Fibroblast of skin of back (primary cell): ENCODE measurements at regions not wholly inside any gene's neighbourhood (a gene's known extent, or its start where the extent isn't known, plus 50 kb on each side); places are given as distances from the start of the nearest gene placed in this dataset.

Experiments used
- DNase-seq: peaks from one replicate; pipeline ENCODE4 v3.0.0-alpha.2; 2013

DNA sequence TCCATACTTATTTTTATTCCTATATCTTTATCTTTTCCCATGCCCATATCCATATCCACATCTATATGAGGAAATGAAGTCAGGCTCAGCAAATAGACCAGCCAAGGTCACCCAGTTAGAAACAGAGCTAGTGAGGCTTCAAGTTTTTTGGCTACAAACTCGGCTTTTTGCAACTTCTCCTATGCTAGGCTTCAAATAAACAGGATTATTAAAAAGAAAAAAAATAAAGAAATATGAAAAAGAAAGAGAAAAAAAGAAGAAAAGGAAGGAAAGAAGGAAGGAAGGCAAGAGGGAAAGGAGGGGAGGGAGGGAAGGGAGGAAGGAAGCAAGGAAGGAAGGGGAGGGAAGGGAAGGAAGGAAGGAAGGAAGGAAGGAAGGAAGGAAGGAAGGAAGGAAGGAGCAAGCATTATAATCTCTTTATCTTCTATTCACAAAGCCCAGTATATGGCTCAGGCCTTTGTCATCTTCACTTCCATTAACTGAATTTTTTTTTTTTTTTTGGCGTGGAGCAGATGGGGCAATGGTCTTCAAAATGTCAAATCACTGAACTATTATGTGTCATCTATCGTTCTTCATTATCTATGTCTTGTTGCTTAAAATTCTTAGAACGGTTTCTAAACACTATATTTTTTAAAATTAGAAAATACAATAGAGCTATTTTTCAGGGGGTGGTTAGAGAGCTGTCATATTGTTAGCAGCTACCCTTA is 418.2 kb downstream of the VRK1 start:
- DNase-seq, result no peak

DNA sequence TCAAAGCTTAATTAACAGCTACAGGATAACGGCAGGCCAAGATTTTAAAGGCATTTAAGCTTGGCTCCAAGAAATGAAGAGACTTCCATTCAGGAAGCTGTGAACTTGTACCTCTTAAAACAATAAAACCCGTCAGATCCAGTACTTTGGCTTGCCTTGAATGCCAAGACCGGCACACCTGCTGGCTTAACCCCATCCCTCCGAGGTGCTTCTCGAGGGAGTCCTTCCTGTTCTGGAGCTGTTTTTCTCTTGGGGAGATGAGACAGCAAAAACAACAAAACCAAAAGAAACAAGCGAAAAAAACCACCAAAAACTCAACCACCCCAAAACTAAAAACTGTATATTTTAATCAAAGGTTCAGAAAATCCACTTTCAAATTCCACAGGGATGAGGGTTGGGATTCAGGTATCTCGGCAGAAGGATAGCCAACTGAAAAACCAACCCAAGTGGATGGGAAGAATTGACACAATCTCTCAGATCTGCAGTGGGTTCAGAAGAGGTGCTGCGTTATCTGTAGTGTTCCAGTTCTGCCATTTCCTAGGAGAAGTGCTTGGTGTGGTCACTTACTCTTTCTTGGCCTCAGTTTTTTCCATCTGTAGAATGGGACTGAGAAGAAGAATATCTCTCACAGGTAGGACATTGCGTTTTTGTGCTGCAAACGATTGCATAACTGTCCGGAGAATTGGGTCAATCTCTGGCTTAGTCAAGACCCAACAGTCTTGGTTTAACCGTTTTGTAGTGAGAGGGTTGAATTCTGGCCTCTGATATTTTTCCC is 420.1 kb downstream of the VRK1 start:
- DNase-seq, result no peak

DNA sequence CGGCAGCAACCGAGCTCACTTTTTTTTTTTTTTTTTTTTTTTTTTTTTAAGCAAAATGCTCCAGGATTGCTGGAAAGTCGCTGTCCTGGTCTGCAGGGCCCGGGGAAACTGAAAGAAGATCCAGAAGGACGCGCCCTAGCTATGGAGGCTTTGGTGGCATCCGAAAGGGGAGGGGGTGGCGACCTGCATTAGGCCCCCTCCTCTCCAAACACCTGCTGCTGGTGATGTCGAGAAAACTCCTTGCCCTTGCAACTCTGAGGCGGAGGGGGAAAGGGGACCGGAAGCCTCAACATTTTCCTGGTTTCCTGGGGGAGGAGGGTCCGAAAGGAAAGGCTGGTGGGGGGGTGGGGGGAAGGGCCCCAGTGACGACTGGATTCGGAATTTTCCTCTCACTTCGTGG is 421.1 kb downstream of the VRK1 start:
- DNase-seq, result no peak

DNA sequence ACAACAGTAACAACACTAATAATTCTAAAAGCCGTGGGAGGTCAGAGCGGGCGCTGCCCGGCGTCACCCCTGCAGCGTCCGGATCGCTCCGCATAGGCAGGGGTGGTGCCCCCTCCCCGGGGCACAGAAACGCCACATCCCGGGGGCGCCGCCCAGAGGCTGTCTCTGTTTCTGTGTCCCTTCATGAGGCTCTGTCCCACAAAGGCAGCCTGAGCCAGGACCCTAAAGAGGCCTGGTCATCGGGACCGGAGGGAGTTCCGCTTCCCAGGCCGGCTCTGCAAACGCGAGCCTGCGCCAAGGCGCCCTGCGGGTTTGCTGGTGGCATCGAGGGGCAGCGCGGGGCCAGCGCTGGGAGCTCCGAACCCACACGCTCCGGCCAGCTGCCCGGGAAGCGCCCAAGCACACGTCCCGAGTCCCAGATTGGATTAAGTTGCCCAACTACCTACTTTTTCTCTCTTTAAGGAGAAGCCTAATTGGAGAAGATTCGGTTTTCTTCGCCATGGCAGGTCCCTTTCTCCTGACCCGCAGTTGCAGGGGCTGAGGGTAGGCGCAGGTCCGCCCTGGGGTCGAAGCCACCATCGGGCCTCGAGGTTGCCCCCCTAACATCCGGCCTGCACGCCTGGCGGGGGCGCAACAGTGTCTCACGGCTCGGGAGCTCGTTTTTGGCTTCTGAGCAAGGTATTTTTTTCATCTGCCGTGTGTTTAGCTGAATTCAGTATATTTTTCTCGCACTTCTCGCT is 421.7 kb downstream of the VRK1 start:
- peak; percentile 15 for DNase-seq

DNA sequence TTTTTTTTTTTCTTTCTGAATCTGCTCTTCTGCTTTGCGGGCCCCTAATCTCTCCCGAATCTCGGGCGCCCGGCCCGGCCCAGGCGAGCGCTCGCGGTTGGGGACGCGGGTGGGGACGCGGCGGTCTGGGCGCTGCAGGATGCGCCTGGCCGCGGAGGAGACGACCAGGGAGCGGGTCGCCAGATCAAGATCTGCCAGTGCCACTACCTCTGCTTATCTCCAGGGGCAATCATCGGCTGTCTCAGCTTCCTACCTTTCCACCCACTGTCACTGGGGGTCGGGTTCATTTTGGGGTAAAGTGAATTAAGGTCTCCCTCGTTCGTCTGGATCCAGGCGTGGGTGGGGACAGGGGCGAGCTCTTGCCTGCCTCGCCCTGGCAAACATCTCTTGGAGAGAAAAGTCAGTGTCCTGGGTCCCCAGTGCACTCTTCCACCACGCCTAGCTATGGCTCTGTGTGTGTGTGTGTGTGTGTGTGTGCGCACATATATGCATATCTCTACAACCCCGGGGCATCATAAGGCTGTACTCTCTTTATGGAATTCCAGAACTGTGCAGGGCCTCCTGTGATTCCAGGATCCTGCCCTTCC is 422.3 kb downstream of the VRK1 start:
- DNase-seq, result no peak

DNA sequence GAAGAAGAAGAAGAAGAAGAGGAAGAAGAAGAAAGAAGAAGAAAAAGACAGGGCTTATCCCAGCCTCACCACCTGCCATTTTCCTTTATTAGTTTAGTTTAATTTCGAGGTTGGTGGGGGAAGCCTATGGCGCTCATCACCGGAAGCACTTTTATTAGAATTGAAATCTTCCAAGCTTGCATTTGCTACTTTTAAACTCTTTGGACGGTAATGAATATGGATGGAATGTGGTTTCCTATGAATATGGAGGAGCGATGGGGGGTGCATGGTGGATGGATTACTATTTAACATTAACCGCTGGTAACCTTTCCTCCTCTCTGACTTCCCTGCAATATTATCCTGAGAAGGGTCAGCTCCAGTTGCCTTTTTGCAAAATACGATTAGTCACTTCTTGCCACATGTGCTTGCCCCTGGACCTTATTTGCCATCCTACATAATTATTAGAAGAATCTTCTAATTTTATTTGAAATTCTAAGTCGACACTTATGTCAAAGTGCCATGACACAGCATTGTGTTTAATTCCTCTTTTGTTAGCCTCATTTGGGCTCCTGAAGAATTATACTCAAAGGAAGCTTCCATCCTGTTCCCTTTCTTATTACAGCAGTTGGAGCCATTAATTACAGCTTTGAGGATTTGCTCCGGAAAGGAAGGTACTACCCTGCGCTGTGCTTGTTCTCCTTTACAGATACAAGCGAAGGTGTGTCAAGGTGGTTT is 424.5 kb downstream of the VRK1 start:
- DNase-seq, result no peak

DNA sequence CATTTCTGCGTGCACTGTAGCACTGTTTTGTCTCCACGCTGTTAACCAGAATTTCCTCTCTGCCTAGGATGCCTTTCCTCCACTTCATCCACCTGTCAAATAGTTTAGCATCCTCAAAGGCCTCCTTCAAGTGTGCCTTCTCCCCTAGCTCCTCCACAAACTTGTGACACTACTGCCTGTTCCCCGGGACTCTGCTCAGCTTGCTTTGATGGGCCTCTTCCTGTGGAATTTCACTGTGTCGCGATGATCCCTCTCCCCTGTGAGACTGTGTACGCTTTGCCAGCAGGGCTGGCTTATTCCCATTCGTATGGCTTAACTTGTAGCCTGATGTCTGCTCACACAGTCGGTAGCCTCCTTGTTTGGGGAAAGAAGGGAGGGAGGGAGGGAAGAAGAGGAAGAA is 426.8 kb downstream of the VRK1 start:
- no peak for DNase-seq

DNA sequence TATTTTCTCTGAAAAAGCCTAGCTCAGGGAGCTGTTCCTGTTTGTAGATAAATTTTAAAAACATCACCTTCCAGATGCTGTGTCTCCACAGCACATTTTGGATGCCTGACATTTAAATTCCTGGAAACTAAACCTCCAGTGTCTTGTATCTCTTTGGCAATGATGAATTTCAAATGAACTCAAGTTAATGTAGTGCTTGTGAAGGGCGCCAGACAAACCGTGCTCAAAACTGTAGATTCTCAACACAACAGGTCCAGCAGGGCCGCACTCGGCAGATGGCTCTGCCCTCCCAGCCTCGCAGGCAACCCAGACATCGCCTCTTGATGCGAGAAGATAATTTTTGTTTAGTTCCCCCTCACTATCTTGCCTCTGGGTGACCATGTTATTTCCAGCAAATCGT is 432.9 kb downstream of the VRK1 start:
- DNase-seq, result no peak

DNA sequence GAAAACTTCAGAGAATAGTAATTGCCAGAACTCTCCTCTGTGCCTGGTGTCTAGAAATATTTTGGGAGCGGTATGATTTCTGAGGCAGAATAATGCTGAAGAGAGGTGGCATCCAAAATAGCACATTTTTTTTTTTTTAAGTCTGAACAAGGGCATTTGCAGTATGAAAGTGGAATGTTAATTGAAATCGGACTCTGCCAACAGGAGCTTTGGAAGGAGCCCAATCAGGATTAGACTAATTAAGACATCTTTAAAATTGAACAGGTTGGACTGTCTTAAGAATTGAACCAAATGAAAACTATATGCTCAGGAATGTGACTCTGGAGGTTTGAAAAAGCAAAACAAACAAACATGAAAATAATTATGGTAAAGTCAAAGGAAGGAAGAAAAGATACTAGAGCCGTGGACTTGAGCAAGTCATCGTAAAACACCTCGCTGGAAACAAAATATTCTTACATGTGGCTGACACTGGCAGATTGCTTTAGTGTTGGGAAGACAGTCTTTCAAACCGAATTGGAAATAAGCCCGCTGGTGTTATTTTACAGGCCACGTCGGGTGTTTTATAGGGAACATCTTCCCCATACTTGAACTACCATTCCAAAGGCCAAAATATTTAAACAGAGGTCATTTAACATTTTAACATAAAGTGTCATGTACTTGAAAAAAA is 436.3 kb downstream of the VRK1 start:
- no peak for DNase-seq

DNA sequence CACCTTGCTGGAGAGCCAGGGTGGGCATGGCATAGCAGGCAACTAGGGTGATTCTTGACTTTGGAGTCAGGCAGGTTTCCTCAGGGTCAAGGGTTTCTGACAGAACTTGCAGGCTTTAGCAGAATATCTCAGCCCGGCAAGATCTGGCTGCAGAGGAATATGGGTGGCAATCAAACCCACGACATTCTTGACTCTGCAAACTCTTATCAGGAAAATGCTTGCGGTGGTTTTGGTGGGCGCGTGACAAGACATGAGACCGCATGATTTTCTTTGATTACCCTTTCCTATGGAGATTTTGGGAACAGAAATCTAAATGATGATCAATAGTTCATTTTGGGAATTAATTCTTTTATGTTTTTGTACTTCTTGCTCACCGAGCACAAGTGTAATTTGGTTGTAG is 449.5 kb downstream of the VRK1 start:
- DNase-seq, result no peak

DNA sequence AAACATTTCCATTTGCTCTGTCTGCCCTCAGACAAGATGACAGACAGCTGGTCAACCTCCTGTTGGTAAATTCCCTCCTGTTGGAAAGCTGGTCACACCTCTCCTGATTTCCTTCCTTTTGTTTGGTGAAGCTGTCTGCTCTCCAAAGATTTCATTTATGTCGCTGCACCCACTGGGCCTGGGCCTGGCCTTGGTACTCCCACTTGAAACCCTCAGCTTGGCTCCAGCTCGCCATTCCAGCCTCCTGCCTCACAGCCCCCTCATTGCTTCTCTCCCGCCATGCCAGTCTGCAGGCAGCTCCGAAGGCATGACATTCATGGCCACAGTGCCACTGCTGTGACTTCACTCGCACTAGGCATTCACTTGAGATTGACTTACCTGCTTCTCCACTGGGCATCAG is 451.8 kb downstream of the VRK1 start:
- no peak for DNase-seq

DNA sequence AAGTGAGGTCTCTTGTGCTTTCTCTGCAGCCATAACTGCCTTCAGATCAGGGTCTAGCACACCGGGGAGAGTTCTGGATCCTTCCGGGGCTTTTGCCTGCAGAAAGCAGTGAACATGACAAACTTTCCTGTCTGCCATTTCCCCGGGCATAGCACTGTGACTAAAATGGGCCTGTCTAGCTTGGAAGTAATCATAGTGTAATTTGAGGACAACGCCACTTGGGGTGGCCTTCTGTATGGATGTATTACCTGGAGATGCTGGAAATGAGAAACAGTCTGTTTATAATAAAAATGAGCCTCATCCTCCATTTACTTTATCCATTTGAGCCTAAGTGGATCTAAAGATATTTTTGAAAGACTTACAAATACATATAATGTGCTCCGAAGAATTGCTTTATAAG is 453.7 kb downstream of the VRK1 start:
- no peak for DNase-seq

DNA sequence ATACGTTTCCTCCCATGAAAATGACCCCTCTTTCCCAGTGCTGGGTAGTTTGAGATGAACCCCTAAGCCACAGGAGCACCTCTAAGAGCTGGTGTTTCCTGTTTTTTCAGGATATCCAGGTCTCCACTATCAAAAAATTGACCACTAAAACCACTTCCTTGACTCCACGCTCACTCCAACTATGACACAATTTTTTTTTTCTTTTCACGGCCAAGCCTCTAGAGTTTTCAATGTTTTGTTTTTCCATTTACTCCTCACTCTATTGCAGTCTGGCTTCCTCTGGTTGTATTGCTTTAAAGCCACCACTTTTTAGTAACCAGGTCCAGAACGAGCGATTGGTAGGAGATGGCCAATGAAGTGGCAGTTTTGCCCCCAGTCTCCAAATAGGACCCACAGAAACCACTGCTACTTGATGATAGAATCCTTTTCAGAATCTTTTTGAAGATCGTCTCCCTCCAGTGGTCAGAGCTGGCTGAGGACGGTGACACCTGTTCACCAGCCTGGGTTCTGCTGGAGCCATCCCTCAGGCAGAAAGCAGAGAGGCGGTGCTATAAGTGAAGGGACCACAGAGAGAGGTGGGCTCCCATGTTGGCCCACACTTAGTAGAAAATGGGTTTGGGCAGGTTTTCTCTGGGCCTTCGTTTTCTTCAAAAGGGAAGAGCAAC is 454.4 kb downstream of the VRK1 start:
- DNase-seq, result no peak

DNA sequence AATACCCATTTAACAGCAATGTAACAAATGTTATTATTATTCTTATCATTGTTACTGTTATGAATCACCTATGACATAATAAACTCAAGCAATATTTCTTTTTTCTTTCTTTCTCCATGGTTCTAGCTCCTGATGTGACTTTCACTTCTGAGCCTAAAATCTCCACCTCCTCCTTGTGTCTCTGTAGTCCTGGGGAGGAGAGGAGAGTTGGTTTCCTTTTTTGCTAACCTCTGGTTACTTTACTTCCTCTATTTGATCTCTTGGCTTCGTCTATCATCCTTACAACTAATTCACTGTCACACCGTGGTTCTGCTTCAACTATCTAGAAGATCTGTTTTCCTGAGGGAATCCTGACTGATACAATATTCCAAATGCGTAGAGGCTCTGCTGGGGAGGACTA is 456.6 kb downstream of the VRK1 start:
- DNase-seq, result no peak

DNA sequence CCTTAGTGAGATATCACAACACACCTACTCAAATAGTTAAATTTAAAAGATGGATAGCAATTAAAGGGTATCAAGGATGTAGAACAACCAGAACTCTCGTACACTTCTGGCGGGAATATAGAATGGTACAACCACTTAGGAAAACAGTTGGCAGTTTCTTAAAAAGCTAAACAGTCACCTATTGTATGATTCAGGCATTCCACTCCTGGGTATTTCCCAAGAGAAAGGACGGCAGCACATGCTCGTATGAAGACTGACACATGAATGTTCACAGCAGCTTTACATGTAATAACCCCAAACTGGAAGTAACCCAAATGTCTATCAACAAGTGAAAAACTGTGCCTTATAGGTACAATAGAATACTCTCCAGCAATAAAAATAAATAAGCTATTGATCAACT is 465.2 kb downstream of the VRK1 start:
- no peak for DNase-seq

DNA sequence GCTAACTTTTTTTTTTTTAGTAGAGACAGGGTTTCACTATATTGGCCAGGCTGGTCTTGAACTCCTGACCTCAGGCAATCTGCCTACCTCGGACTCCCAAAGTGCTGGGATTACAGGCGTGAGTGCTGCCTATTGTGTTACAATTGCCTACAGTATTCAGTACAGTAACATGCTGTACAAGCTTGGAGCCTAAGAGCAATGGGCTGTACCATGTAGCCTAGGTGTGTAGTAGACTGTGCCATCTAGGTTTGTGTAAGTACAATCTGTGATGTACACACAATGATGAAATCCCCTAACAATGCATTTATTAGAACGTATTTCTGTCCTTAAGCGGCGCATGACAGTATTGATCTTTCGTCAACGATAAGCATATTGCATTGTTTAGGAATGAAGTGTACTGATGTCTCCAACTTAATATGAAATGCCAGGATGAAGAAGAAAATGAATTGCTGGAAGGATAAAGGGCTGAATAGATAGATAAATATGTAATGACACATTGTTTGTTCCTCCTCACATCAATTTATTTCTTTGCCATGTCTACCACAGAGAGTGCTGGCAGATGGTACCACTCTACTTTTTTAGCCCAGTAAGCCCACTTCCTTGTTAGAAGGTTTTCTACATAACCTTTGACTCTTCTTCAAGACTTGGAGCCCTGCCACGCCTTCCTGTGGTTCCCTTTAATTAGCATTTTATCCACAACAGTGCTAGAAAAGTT is 467.5 kb downstream of the VRK1 start:
- no peak for DNase-seq

DNA sequence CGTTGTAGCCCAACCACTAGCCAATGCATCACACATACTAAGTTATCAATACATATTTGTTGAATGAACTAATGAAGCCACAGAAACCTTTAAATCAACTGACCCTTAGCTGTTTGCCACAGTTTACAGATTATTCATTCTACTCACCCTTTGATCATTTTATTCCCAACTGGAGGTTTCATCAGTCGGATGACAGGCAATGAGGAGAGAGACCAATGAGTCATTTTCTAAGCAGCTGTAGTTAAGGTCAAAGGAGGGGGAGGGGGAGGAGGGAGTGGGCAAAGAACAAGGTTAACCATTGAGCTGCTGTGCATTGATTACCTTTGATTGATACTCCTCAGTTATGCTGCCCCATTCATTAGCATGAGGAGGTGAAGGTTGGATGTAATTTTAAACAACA is 469.5 kb downstream of the VRK1 start:
- peak; percentile 88 for DNase-seq

DNA sequence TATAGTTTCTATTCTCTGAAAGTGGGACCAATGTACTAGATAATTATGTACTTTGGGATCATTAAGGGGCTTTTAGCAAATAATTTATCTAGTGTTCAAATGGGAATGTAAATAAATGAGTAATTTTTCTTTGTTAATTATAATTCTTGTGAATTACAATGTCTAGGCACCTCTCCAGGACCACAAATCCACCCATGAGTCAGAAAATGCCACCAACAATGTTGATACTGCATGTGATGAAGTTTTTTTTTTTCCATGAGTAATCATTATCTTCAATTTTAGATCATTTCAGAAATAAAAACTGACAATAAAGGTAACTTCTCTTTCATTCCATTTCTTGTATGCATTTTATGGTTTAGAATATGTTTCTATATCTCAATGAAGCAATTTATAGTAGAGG is 470.3 kb downstream of the VRK1 start:
- DNase-seq, result peak; percentile 55

DNA sequence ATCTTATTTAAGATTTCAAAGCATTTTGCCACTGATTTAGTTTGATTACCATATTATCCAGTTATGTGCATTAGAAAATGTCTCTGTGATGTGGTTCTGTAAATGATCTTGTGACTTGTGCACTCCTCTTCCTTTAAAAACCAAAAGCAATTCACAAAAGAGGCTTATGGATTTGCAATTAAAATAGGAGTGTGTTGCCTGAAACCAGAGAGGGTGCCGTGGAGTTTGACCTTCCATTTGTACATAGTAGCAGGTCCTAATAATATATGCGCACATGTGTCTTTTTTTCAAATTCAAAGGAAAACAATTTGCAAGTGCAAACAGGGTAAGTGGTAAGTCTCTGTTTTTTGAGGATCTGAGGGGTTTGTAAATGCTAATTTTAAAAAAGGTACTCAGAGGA is 470.9 kb downstream of the VRK1 start:
- no peak for DNase-seq

DNA sequence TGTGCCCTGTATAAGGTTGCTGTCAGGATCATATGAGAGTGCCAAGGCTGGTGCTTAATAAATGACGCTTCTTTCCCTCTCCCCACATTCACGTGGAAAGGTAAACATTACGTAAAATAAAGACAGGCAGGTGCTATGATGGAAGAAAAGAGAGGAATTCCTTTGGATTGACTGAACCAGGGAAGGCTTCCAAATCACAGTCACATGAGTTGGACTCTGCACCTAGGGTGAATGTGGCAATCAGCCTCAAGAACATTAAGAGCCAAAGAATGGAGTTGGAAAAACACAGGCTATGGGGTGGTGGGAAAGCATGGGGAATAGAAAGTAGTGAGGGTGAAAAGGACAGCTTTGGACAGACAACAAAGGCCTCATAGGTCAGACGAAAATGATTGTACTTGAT is 473.1 kb downstream of the VRK1 start:
- no peak for DNase-seq

DNA sequence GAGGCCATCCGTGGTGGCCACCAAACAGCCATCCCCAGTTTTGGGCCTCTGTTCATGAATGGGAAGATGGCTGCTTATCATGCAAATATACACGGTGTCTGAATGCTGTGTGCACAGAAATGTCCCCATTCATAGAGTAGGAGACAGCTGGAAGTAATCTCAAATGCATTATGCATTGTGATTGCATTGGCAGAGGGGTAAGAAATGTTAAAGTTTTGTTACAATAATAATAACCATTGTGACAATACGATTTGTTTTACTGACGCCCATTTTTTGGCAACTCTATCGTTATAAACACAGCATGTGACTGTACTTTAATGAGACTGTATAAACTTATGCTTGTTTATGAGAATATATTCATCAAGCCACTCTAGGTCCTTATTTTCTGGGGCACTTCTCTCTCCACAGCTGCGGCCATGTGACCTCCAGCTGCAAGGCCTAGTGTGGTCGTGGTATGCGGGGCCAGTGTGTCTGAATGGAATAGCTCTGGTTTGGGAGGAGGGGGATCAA is 474.3 kb downstream of the VRK1 start:
- DNase-seq, result no peak
